SKM-1 (cell line): ENCODE measurements at regions not wholly inside any gene's neighbourhood (a gene's known extent, or its start where the extent isn't known, plus 50 kb on each side); places are given as distances from the start of the nearest gene placed in this dataset.

Source experiments
- DNase-seq: peaks from one replicate; lab custom pipeline; 2025; ENCODE audit not compliant: unreplicated experiment; lab: John Stamatoyannopoulos, UW

GRCh38 chr17:71360301-71360700 lies 760.5 kb upstream of the SOX9 start:
- DNase-seq, result no peak

- DNase-seq, result no peak
These were observed 759.0 kb upstream of the SOX9 start for GRCh38 chr17:71361656-71362450.

GRCh38 chr17:71363661-71364060 lies 757.2 kb upstream of the SOX9 start:
- no peak for DNase-seq

GRCh38 chr17:71371809-71372208 lies 749.0 kb upstream of the SOX9 start:
- no peak for DNase-seq

- no peak for DNase-seq
These were observed 744.9 kb upstream of the SOX9 start for GRCh38 chr17:71375948-71376347.

- DNase-seq, result no peak
These were observed 743.9 kb upstream of the SOX9 start for GRCh38 chr17:71376933-71377332.

- DNase-seq, result no peak
These were observed 742.8 kb upstream of the SOX9 start for GRCh38 chr17:71378036-71378435.

- DNase-seq, result no peak
These were observed 742.1 kb upstream of the SOX9 start for GRCh38 chr17:71378741-71379140.

GRCh38 chr17:71379512-71379911 lies 741.3 kb upstream of the SOX9 start:
- no peak for DNase-seq

GRCh38 chr17:71380535-71380934 lies 740.3 kb upstream of the SOX9 start:
- no peak for DNase-seq

GRCh38 chr17:71380936-71381335 lies 739.9 kb upstream of the SOX9 start:
- DNase-seq, result no peak

GRCh38 chr17:71383091-71383490 lies 737.7 kb upstream of the SOX9 start:
- no peak for DNase-seq

GRCh38 chr17:71387456-71387855 lies 733.4 kb upstream of the SOX9 start:
- DNase-seq, result no peak

- DNase-seq, result no peak
These were observed 727.9 kb upstream of the SOX9 start for GRCh38 chr17:71392715-71393567.

GRCh38 chr17:71395901-71396300 lies 724.9 kb upstream of the SOX9 start:
- DNase-seq, result no peak

GRCh38 chr17:71396711-71397110 lies 724.1 kb upstream of the SOX9 start:
- no peak for DNase-seq

- no peak for DNase-seq
These were observed 722.8 kb upstream of the SOX9 start for GRCh38 chr17:71398025-71398424.

GRCh38 chr17:71398800-71399219 lies 722.0 kb upstream of the SOX9 start:
- DNase-seq, result no peak

- no peak for DNase-seq
These were observed 721.6 kb upstream of the SOX9 start for GRCh38 chr17:71399221-71399620.

GRCh38 chr17:71399649-71400048 lies 721.2 kb upstream of the SOX9 start:
- no peak for DNase-seq

GRCh38 chr17:71402007-71402406 lies 718.8 kb upstream of the SOX9 start:
- DNase-seq, result no peak

- no peak for DNase-seq
These were observed 718.1 kb upstream of the SOX9 start for GRCh38 chr17:71402661-71403141.
